ENCODE measurements at regions not wholly inside any gene's neighbourhood (a gene's known extent, or its start where the extent isn't known, plus 50 kb on each side); places are given as distances from the start of the nearest gene placed in this dataset.
"Not testable (repeated sequence)": the region's sequence is repeated elsewhere in the genome, so short reads cannot be mapped to it uniquely, and the experiment has no call there.

GRCh38 chr7:20075440-20075839, 141.7 kb downstream of the MACC1 start:
- Histone ChIP-seq H3K4me3 (ENCODE audit: insufficient read depth, low read length, poor library complexity, severe bottlenecking) (no peak overlapping the region), H3K27ac (ENCODE audit: low read depth, low read length) (no peak overlapping the region), H3K9ac (ENCODE audit: low read length) (no peak overlapping the region), H3K36me3 (ENCODE audit: low read length) (no peaks in the 10 kb centered on the region), H3K9me2 (replicated peaks; ENCODE audit: insufficient read depth, low read length) (no peaks in the 10 kb centered on the region), H3K79me2 (ENCODE audit: insufficient read depth, low read length) (no peaks in the 10 kb centered on the region), H3F3A (ENCODE audit: insufficient read depth) (no peaks in the 10 kb centered on the region), H4K20me1 (ENCODE audit: low read depth, low read length) (no peaks in the 10 kb centered on the region), H3K4me2 (ENCODE audit: low read depth, low read length, poor library complexity, severe bottlenecking) (no peak overlapping the region), H3K27me3 (ENCODE audit: low read length) (no peaks in the 10 kb centered on the region), H3K9me3 (ENCODE audit: insufficient read depth, low read length) (no peaks in the 10 kb centered on the region), H2AFZ (ENCODE audit: low read depth, low read length, severe bottlenecking) (no peak overlapping the region)
- no peak for TF ChIP-seq CTCF (IDR thresholded peaks at IDR 0.05; ENCODE audit: insufficient read depth, low read length, poor library complexity, severe bottlenecking)
- no peak for TF ChIP-seq EZH2phosphoT487 (conservative IDR thresholded peaks at IDR 0.05; ENCODE audit: low read length)

- H3K4me2 ChIP-seq (ENCODE audit: low read depth, low read length, poor library complexity, severe bottlenecking); H2AFZ ChIP-seq (ENCODE audit: low read depth, low read length, severe bottlenecking); H3K9ac ChIP-seq (ENCODE audit: low read length); H3K36me3 ChIP-seq (ENCODE audit: low read length); H3K4me3 ChIP-seq (ENCODE audit: insufficient read depth, low read length, poor library complexity, severe bottlenecking); H3K9me3 ChIP-seq (ENCODE audit: insufficient read depth, low read length); H3F3A ChIP-seq (ENCODE audit: insufficient read depth); H3K27ac ChIP-seq (ENCODE audit: low read depth, low read length); H3K79me2 ChIP-seq (ENCODE audit: insufficient read depth, low read length); H3K27me3 ChIP-seq (ENCODE audit: low read length); H3K9me2 ChIP-seq (replicated peaks; ENCODE audit: insufficient read depth, low read length); H4K20me1 ChIP-seq (ENCODE audit: low read depth, low read length): not testable (repeated sequence)
Measured at GRCh38 chr7:20068004-20068403, 149.2 kb downstream of the MACC1 start.

- Histone ChIP-seq H4K20me1 (ENCODE audit: low read depth, low read length) (no peaks in the 10 kb centered on the region), H3F3A (ENCODE audit: insufficient read depth) (no peaks in the 10 kb centered on the region), H3K79me2 (ENCODE audit: insufficient read depth, low read length) (no peaks in the 10 kb centered on the region), H2AFZ (ENCODE audit: low read depth, low read length, severe bottlenecking) (no peak overlapping the region), H3K4me3 (ENCODE audit: insufficient read depth, low read length, poor library complexity, severe bottlenecking) (no peak overlapping the region), H3K4me2 (ENCODE audit: low read depth, low read length, poor library complexity, severe bottlenecking) (peak overlapping the region; percentile 6), H3K9ac (ENCODE audit: low read length) (no peak overlapping the region), H3K36me3 (ENCODE audit: low read length) (peaks cover 5% of the 10 kb centered on the region; the same call in 1 of the 2 replicates), H3K9me2 (replicated peaks; ENCODE audit: insufficient read depth, low read length) (no peaks in the 10 kb centered on the region), H3K9me3 (ENCODE audit: insufficient read depth, low read length) (0 out of 2 replicates have a peak, but pooled peaks cover 7% of the 10 kb centered on the region), H3K27me3 (ENCODE audit: low read length) (no peaks in the 10 kb centered on the region), H3K27ac (ENCODE audit: low read depth, low read length) (no peak overlapping the region)
- no peak for TF ChIP-seq EZH2phosphoT487 (conservative IDR thresholded peaks at IDR 0.05; ENCODE audit: low read length)
- TF ChIP-seq CTCF (IDR thresholded peaks at IDR 0.05; ENCODE audit: insufficient read depth, low read length, poor library complexity, severe bottlenecking), result no peak
Measured at GRCh38 chr7:20064974-20065862, 152.0 kb downstream of the MACC1 start.

All from SU-DHL-6 (cell line).